DND-41 (cell line): ENCODE measurements at regions not wholly inside any gene's neighbourhood (a gene's known extent, or its start where the extent isn't known, plus 50 kb on each side); places are given as distances from the start of the nearest gene placed in this dataset.

Experiments
- EZH2 ChIP-seq: IDR thresholded peaks from 3 replicates; pipeline ENCODE4 v1.6.1; 2012; ENCODE audit warnings: borderline replicate concordance, low read depth, mild to moderate bottlenecking, moderate library complexity, low read length, inconsistent platforms; ENCODE audit not compliant: severe bottlenecking
- TF ChIP-seq, protein P1 (sequence below): IDR thresholded peaks from 2 replicates; pipeline ENCODE4 v1.5.1; 2012; ENCODE audit warnings: borderline replicate concordance, low read length, moderate library complexity, mild to moderate bottlenecking; ENCODE audit not compliant: poor library complexity, severe bottlenecking; ENCODE audit errors: extremely low read depth

DNA sequence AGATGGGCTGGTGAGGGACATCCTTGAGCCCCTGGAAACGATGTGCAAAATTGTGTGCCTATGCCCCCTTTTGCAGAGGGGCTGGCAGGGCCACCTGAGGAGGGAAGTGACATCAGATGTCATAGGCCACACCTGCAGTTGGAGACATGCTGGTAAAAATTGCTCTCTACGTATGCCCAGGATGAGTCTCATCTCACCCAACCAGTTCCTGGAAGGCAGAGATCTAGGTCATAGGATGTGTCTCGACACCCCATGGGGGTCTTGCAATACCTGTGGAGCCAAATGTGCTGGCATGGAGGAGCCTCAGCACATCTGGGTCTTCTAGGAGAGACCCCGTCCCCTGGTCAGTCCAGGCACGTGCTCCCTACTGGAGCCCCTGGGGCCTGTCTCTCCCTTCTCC, 96.5 kb upstream of the TLE3 start:
- TF ChIP-seq, protein P1, sequence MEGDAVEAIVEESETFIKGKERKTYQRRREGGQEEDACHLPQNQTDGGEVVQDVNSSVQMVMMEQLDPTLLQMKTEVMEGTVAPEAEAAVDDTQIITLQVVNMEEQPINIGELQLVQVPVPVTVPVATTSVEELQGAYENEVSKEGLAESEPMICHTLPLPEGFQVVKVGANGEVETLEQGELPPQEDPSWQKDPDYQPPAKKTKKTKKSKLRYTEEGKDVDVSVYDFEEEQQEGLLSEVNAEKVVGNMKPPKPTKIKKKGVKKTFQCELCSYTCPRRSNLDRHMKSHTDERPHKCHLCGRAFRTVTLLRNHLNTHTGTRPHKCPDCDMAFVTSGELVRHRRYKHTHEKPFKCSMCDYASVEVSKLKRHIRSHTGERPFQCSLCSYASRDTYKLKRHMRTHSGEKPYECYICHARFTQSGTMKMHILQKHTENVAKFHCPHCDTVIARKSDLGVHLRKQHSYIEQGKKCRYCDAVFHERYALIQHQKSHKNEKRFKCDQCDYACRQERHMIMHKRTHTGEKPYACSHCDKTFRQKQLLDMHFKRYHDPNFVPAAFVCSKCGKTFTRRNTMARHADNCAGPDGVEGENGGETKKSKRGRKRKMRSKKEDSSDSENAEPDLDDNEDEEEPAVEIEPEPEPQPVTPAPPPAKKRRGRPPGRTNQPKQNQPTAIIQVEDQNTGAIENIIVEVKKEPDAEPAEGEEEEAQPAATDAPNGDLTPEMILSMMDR: no peak
- no peak for TF ChIP-seq EZH2
